ENCODE measurements at regions not wholly inside any gene's neighbourhood (a gene's known extent, or its start where the extent isn't known, plus 50 kb on each side); places are given as distances from the start of the nearest gene placed in this dataset.

GRCh38 chr16:86914876-86915717 lies 336.7 kb downstream of the FOXL1 start:
- DNase-seq (ENCODE audit: low spot score): no peak

- DNase-seq (ENCODE audit: low spot score): no peak
Measured at GRCh38 chr16:86917471-86918365, 339.4 kb downstream of the FOXL1 start.

GRCh38 chr16:86918637-86919036 lies 340.3 kb downstream of the FOXL1 start:
- no peak for DNase-seq (ENCODE audit: low spot score)

- DNase-seq (ENCODE audit: low spot score): no peak
Measured at GRCh38 chr16:86919078-86919477, 340.7 kb downstream of the FOXL1 start.

GRCh38 chr16:86919578-86920305 lies 341.4 kb downstream of the FOXL1 start:
- no peak for DNase-seq (ENCODE audit: low spot score)

- DNase-seq (ENCODE audit: low spot score): no peak
Measured at GRCh38 chr16:86921289-86921688, 342.9 kb downstream of the FOXL1 start.

GRCh38 chr16:86922311-86922710 lies 344.0 kb downstream of the FOXL1 start:
- no peak for DNase-seq (ENCODE audit: low spot score)

GRCh38 chr16:86923656-86924055 lies 345.3 kb downstream of the FOXL1 start:
- DNase-seq (ENCODE audit: low spot score): no peak

GRCh38 chr16:86924537-86924936 lies 346.2 kb downstream of the FOXL1 start:
- DNase-seq (ENCODE audit: low spot score): peak; percentile 80

- peak; percentile 56 for DNase-seq (ENCODE audit: low spot score)
Measured at GRCh38 chr16:86925067-86925791, 346.9 kb downstream of the FOXL1 start.

GRCh38 chr16:86926181-86927094 lies 348.1 kb downstream of the FOXL1 start:
- DNase-seq (ENCODE audit: low spot score): no peak

- no peak for DNase-seq (ENCODE audit: low spot score)
Measured at GRCh38 chr16:86927699-86928098, 349.4 kb downstream of the FOXL1 start.

- DNase-seq (ENCODE audit: low spot score): no peak
Measured at GRCh38 chr16:86928523-86929011, 350.2 kb downstream of the FOXL1 start.

GRCh38 chr16:86929057-86929871 lies 350.9 kb downstream of the FOXL1 start:
- peak; percentile 88 for DNase-seq (ENCODE audit: low spot score)

GRCh38 chr16:86930001-86930400 lies 351.7 kb downstream of the FOXL1 start:
- DNase-seq (ENCODE audit: low spot score): no peak

- DNase-seq (ENCODE audit: low spot score): no peak
Measured at GRCh38 chr16:86930663-86931373, 352.5 kb downstream of the FOXL1 start.

GRCh38 chr16:86931410-86931941 lies 353.1 kb downstream of the FOXL1 start:
- DNase-seq (ENCODE audit: low spot score): peak; percentile 76

Measured in AG08396 (cell line).